ENCODE measurements at regions not wholly inside any gene's neighbourhood (a gene's known extent, or its start where the extent isn't known, plus 50 kb on each side); places are given as distances from the start of the nearest gene placed in this dataset.

DNA sequence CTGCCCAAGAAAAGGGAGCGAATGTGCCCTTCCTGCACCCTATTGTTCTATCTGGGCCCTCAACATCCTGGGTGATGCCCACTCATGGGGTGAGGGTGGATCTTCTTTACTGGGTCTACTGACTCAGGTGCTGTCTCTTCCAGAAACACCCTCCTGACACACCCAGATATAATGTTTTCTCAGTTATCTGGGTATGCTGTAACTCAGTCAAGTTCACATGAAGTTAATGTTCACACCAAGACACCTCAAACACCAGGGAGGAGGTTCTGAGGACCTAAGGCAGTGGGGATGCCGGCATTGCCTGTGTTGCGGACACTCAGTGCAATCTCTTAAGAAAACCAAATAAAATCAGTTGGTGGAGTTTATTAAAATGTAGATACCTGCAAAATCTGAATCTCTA lies 500.9 kb downstream of the BCL11A start:
- DNase-seq (ENCODE audit: low read depth in 2 of 2): no peak

DNA sequence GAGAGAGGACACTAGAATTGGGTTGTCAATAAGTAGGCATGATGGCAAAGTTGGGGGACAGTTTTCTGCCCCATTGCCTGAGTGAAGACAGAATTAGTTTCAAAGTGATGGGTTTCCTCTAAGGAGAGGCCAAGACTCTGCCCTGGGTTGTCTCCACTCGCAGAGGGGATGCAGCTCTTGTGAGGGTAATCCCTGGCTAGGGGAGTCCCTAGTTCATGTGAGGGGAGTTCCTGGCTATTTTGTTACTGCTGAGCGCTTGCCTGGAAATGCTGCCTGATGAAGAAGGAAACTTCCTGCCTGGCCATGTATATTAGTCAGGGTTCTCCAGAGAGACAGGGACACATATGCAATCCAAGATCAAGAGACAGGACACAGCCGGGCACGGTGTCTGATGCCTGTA lies 501.5 kb downstream of the BCL11A start:
- DNase-seq (ENCODE audit: low read depth in 2 of 2): no peak

DNA sequence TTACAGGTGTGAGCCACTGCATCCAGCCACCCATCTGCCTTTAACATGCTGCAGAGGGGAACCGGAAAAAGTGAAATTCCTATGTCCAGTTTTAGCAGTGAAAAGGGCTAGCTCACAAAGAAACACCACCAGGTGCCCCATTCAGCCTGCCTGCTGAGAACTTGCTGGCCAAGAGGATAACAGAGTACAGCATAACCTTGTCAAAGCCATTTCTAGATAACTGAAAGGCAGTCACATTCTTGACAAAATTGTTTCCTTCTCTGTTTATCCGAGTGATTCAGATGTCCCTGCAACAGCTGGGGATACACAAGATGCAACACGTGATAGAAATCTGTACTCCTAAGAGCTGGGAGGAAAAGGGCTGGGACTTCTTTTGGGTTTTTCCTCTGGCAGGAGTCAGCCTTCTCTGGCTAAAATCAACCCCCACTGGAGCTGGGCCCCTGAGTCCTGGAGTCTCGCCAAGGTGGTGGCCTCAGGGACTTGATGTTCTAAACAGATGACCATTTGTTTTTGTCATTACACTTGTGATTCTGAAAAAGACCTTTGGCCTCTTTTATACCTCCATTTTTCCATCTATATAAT lies 505.4 kb downstream of the BCL11A start:
- DNase-seq (ENCODE audit: low read depth in 2 of 2): no peak

DNA sequence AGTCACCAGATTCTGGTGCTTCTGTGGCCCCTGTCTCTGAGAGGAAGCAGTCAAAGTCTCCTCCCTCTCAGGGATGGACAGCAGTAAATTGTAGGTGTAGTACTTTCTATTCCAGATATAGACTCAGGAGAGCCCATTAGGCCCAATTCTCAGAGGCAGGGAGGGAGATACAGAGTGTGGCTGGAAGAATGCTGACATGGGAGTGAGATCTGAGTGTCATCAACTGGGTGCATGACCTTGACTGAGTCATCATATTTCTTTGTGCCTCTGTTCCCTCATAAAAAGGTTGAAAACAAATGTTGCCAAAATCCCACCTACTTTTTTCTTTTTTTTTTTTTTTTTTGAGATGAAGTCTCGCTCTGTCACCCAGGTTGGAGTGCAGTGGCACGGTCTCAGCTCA lies 506.1 kb downstream of the BCL11A start:
- no peak for DNase-seq (ENCODE audit: low read depth in 2 of 2)

DNA sequence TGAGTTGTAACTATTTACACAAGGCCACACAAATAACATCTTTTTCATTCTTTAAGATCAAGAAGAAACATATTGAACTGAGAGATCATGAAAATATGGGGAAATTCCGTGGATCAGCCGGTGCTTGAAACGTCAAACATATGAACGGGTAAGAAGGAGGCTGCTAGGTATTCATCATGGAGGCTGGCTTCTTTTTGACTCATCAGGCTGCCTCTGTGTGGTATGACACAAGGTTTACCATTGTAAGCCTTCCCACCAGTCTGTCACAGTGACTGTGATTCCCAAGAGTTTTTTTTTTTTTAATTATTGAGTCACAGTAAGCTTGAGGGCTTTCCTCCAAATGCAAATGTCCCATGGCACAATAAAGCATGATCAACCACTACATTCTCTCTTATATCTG lies 506.9 kb downstream of the BCL11A start:
- DNase-seq (ENCODE audit: low read depth in 2 of 2): no peak

DNA sequence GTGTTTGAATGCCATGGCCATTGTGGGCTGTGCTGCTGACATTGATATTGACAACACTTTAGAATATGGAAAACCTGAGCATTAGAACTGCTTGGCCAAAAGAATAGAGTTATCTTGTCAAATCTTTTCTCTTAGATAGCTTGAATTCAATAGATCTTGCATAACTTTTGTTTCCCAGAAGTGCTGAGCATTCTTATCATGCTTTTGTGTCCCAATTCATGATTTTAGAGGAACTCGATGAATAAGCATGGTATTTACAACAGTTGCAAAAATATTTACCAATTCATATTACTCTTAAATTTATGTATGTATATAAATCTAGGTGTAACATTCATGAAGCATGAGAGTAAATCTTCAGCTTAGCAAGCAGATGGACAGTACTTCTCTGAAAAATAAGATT lies 508.0 kb downstream of the BCL11A start:
- no peak for DNase-seq (ENCODE audit: low read depth in 2 of 2)

DNA sequence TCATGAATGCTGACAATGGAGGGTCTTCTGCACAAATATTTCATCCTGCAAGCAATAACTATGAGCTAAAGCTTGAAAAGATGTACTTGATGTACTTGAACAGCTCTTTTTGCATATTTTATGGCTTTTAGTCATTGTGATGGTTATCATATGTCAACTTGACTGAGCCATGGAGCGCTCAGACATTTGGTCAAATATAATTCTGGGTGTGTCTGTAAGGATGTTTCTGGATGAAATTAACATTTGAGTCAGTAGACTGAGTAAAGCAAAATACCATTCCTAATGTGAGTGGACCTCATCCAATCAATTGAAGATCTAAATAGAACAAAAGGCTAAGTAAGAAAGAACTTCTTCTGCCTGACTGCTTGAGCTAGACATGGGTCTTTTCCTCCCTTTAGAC lies 509.0 kb downstream of the BCL11A start:
- DNase-seq (ENCODE audit: low read depth in 2 of 2): no peak

DNA sequence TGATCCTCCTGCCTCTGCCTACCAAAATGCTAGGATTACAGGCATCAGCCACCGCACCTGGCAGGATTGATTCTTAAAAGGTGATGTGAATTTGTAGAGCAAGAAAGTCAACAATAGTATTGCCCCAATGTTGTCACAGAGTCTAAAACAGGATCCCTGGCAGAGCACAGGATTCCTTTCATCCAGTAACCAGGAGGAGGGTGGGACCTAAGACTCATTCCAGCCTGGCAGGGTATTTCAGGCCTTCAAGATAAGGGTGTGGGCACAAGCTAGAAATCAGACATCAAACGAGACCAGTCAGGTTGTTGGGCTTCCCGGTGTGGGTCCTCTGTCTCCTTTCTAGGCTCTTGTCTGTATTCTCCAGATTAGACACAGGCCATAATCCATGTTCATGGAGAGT lies 511.4 kb downstream of the BCL11A start:
- DNase-seq (ENCODE audit: low read depth in 2 of 2): no peak

DNA sequence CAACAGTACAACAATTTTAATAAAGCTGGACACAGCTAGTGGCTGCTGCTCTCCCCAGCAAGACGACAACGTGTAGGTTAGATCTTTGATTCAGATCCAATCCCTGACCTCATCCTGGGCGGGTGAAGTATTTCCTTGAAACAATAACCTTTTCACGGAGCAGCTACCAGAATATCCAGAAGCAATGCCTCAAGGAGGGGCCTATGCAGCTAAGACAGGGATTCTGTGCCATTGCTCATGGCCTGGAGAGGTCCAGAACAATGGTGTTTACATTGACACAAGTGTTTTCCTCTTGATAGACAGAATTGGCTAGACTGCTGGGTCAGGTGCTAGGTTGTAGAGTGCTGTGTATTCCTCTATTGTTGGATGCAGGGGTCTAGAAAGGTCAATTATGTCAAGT lies 520.1 kb downstream of the BCL11A start:
- DNase-seq (ENCODE audit: low read depth in 2 of 2): no peak

DNA sequence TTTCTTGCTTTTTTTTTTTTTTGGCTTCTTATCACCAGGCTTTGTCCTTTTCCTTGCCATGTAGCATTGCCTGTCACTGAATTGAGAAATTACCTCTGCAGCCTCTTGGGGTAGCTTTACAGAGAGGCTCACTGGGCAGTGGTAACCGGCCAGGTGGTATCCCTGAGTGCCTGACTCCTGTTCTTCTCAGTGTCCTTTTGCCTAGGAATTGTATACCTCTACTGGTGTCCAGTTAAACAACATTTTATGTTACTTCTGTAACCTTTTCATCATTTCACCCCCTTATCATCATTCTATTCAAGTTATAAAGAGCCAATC lies 523.9 kb downstream of the BCL11A start:
- DNase-seq (ENCODE audit: low read depth in 2 of 2): no peak

DNA sequence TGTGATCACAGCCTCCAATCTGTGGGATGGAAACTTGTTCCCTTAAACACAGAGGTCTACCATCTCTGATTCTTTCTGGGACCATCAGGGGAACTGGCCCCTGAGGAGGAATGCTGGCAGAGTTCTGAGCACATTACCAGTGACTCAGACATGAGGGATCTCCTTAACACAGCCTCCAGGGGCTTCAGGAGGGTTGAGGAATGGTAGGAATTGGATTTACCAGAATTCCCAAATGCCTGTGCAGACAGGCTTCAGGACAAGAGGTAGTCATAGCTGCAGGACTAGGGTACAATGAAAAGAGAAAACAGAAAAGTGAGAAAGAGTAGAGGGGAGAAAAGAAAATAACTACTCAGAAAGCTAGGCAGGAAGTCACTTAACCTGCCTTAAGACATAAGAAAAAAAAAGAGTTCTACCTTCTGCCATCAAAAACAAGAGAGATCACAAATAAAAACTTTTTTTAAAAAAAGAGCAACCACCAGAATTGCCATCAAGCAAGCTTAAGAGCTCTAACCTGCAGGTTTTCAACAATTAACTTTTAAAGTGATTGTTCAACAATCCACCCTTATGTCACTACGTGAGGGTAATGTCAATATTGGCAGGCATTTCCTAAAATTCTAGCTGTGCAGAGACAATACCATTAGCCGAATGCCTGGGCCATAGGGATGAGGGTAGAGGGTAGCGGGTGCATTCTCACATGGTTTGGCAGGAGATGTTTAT lies 524.4 kb downstream of the BCL11A start:
- no peak for DNase-seq (ENCODE audit: low read depth in 2 of 2)

DNA sequence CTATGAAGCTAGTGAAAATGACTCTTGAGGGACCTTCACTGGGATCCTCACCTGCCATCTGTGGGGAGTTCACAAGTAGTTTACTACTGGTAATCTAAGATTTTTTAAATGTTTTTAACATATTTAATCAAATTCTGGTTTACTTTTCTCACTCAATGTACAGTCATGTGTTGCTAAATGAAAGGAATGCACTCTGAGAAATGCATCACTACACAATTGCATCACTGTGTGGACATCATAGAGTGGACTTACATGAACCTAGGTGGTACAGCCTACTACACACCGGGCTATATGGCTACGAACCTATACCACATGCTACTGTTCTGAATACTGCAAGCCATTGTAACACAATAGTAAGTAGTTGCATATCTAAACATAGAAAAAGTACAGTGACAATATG lies 528.0 kb downstream of the BCL11A start:
- DNase-seq (ENCODE audit: low read depth in 2 of 2): no peak

DNA sequence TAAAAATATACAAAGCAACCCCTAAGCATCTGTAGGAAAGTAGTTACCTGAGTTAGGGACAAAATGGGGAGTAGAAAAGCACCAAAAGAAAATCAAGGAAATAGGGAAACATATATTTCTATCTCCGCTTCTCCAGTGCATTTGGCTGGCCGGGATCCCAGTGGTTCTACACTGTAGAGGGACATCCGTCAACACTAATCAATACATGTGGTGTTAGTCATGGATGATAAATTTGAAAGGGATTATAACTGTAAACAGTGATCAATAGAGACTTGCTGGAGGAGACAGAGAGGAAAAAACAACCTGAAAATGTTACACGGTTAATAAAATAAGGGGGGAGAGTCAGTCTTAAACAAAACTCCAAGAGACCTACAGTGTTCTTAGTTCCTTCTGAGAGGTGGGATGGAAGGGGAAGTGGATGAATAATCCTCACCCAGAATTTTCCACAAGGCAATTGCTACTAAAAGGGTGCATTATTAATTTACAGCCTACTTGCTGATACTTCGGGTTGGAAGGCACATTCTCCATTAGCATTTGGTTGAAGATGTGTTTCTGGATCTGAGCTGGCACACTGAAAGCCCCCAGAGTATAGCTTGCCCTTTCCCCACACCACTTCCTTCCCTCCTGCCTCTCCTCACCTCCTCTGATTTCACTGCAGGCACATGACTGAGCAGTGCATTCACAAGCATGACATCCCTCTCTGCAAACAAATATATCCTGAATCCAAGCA lies 530.0 kb downstream of the BCL11A start:
- DNase-seq (ENCODE audit: low read depth in 2 of 2): no peak

DNA sequence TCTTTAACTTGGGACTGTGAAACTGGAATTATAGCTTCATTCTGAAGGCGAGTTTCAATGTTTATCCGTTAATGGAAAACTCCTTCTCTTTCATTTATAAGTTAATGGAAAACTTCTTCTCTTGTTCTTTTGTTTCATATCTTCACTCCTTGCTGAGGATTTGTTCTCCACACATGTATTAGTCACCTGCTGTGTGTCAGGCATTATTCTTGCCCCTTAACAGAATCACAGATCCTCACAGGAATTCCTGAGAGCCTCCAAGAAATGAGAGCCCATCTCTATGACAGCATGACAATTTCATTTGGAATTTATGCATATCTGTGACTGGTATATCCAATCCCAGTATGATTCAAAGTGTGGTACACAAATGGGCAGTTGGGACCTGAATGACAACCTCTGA lies 545.8 kb downstream of the BCL11A start:
- DNase-seq (ENCODE audit: low read depth in 2 of 2): no peak

DNA sequence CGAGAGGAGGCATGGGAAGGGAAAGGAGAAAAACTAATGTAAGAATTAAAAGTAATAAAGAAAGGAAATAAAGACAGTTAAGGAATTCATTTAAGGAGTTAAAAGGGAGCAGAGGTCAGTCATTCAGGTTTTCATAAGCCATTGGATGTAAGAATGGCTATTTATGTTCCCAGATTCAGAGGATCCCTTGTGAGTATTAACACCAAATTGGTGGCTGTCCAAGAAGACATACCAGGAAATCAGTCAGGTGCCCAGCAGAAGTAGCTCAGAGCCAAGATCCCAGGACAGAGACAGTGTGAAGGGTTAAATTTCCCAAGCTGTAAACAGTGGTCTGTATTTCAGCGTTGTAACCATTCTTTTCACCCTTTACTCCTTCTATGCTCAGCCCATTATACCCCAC lies 550.4 kb downstream of the BCL11A start:
- no peak for DNase-seq (ENCODE audit: low read depth in 2 of 2)

DNA sequence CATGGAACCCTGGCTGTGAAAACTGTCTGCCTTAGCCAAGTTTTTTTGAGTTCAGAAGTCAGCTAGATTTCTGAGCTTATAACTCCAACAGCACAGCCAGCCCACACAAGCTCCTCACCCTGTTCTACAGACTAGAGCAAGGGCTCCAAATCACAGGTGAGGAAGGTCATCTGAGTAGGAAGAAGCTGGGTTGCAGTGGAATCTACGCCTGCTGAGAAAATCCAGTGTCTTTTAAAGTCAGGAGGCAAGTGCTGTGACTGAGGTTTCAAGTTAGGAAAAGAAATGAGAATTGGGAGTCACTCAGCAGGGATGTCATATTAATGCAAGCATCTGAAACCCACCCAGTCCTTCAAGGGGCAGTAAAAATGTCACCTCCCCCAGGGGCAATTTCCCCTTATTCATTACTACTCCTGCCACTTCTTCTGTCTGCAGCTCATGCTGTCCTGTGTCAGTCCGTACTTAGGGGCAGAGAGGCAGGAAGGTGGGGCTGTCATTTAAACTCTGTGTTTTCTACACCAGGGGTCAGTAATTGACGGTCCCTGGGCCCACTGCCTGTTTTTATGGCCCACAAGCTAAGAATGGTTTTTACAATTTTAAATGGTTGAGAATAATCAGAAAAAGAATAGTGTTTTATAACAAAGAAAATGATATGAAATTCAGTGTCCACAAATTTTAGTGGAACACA lies 551.1 kb downstream of the BCL11A start:
- no peak for DNase-seq (ENCODE audit: low read depth in 2 of 2)

DNA sequence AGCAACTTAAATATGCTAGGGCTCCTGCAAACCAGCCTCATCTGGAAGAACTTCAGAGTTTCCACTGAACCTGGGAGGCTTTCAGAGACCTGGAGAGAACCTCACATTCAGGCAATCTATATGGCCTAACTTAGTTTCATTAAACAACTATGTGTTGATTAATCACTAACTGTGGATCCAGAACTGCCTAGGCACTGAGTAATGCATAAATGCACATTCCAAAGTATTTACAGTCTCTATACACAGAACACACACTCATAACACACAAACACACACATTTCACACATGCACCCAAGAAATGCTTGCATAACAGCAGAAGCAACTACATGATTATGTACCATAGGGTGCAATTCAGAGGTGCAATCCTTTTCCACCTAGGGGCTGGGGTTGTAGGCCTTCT lies 552.8 kb downstream of the BCL11A start:
- no peak for DNase-seq (ENCODE audit: low read depth in 2 of 2)

DNA sequence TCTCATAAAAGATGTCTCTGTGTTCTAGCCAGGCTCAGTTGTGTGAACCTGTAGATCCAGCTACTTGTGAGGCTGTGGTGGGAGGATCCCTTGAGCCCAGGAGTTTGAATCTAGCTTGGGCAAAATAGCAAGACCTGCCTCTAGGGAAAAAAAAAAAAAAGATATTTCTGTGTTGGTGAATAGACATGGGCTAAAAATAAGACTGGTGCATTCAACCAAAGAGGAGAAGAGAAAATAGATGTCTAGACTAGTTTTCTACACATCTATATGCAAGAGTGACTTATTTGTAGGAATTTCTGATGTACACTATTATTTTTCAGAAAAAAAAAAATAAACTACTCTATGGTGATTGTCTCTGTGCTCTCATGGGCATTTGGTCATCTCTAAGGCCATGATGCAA lies 555.1 kb downstream of the BCL11A start:
- DNase-seq (ENCODE audit: low read depth in 2 of 2): no peak

DNA sequence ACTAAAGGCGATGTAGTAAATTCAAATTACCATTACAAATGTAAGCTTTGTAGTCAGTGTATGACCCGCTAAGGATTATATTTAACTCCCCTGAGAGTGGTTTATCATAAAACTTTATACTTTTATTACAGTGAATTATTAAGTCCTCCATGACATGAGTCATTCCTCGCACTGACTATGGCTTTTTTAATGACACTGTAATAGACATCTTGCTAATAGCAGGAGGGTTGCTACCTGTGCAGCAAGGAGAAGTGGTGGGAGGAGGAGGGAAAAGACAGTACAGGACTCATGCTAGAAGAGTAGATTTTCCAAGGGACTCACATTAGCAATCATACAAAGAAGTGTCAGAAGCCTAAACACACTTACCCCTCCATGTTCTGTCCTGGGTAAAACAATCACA lies 556.1 kb downstream of the BCL11A start:
- no peak for DNase-seq (ENCODE audit: low read depth in 2 of 2)

DNA sequence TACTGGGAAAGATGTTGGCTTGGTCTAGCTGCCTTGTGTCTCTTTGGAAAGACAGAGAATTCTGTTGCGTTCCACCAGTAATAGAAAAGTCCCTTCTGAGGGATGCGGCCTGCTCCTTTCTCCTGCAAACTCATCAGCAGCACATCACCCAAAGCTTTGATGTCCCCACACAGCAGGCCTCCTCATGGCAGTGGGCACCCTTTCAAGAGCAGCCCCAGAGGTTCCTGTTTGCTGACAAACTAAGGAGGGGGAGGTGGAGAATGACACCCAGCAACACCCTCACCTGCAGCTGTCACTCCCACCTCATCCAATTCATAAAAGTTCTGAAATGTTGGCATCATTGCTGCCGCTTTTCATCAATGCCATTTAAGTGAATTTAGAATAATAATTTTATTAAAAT lies 556.6 kb downstream of the BCL11A start:
- no peak for DNase-seq (ENCODE audit: low read depth in 2 of 2)

DNA sequence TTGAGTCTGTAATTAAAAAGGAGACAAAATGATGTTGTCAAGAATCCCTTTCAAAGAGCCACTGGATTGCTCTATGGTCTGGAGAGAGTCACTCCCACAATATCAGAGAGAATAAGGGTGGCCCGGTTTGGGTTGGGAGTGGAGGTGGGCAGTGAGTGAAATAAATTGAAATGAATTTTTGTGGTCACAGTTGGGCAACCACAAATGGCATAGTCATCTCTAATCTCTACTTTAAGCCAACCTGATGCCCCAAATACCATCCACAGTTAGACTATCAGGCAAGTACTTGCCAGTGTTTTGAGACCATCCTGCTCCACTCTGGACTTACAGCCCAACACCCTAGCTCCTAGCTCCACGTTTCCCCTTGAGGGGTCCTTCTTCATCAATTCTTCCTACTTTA lies 559.7 kb downstream of the BCL11A start:
- DNase-seq (ENCODE audit: low read depth in 2 of 2): no peak

DNA sequence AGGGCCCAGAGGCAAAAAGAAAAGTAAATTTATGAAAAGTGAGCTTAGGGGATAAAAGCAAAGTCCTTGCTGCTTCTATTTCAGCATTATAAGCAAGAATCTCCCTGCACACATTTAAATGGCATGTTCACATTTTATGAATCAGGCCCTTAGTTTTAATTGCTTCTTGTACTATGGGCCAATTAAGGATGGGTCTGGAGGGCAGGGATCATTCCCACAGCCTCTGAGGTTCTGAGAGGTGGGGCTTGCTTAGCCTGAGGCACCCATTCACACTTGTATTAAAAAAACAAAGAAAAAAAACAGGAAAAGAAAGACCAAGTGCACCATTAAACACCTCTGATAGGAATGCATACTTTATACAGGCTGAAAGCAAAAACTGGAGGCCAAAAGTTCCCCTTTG lies 565.1 kb downstream of the BCL11A start:
- no peak for DNase-seq (ENCODE audit: low read depth in 2 of 2)

DNA sequence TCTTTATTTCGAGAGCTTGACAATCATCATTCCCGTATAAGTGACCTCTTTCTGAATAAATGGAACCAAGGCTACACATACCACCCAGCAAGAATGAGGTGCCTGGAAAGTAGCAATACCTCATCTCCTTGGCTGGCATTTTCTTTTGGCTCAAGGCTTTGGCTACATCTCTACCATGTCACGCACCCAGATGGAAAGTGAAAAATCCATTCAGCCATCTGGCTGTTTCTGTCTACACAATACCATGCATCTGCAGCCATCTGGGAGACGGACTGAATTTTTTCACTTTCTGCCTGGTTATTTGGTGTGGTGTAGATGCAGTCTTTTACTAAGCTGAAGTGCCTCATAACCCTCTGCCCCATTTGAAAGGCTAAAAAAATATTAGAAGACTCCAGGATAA lies 566.9 kb downstream of the BCL11A start:
- DNase-seq (ENCODE audit: low read depth in 2 of 2): no peak
